Thymus (tissue), 11 donors: ENCODE measurements at regions not wholly inside any gene's neighbourhood (a gene's known extent, or its start where the extent isn't known, plus 50 kb on each side); places are given as distances from the start of the nearest gene placed in this dataset.

Source experiments
- DNase-seq, 9 donors: peaks; one replicate each; pipeline ENCODE4 v3.0.0-alpha.2; 2013; ENCODE audit warnings: low spot score in 9 of 9, low read depth in 6 of 9, missing footprints in 1 of 9
- H3K27ac ChIP-seq, 2 donors: one replicate each; pipeline ENCODE4 v1.5.1; 2013; ENCODE audit warnings: control low read depth in 1 of 2, low read depth in 1 of 2, low read length in 1 of 2, mild to moderate bottlenecking in 1 of 2, moderate library complexity in 1 of 2
- H3K27me3 ChIP-seq, 2 donors: one replicate each; pipeline ENCODE4 v1.5.1; 2013; ENCODE audit warnings: low read length in 1 of 2; ENCODE audit not compliant: control insufficient read depth in 2 of 2, insufficient read depth in 1 of 2
- H3K36me3 ChIP-seq, 2 donors: one replicate each; pipeline ENCODE4 v1.5.1; 2013; ENCODE audit warnings: low read length in 1 of 2, mild to moderate bottlenecking in 1 of 2, moderate library complexity in 1 of 2; ENCODE audit not compliant: control insufficient read depth in 2 of 2, insufficient read depth in 2 of 2
- H3K4me1 ChIP-seq, 2 donors: one replicate each; pipeline ENCODE4 v1.5.1; 2013; ENCODE audit warnings: low read length in 2 of 2; ENCODE audit not compliant: control insufficient read depth in 2 of 2, insufficient read depth in 2 of 2
- H3K4me3 ChIP-seq, 2 donors: one replicate each; pipeline ENCODE4 v1.5.1; 2013; ENCODE audit warnings: low read length in 2 of 2, control low read depth in 1 of 2, mild to moderate bottlenecking in 1 of 2
- H3K9me3 ChIP-seq, 2 donors: one replicate each; pipeline ENCODE4 v1.5.1; 2013; ENCODE audit warnings: low read length in 1 of 2, mild to moderate bottlenecking in 1 of 2; ENCODE audit not compliant: control insufficient read depth in 2 of 2, insufficient read depth in 1 of 2
- whole genome bisulfite sequencing: extraction: QIAGEN DNeasy Blood & Tissue Kit; methylation state at CpG from one replicate; pipeline ENCODE4 v1.1.7; 2013; 5-methylcytosine and 5-hydroxymethylcytosine counted together
- donor health status: healthy.

DNA sequence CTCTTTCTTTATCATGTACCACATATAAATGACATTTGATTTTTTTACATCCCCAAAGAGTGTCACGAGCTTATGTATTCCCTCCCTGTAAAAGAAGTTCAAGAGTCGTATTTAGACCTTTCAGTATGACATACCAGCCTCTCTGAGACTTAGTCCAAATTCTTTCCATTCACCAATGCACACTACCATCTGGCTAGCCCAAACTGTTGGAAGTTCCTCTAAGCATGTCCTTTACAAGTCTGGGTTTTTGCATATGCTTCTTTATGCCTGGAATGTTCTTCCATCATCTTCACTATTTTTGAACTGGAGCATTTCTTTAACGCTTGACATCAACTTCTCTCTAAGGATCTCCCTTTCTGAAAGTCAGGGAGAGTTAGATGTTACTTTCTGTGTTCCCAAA, 68.5 kb upstream of the RGS6 start:
- H3K9me3 ChIP-seq, result no peaks in the 10 kb centered on the region
- H3K36me3 ChIP-seq, result no peaks in the 10 kb centered on the region
- 93% methylated on average over 3 of the region's 3 CpGs for whole genome bisulfite sequencing
- no peak overlapping the region for H3K27ac ChIP-seq
- H3K4me3 ChIP-seq, result no peak overlapping the region
- H3K27me3 ChIP-seq, result no peaks in the 10 kb centered on the region
- H3K4me1 ChIP-seq, result no peaks in the 10 kb centered on the region
- no peak for DNase-seq
